MM.1S (cell line): ENCODE measurements at regions not wholly inside any gene's neighbourhood (a gene's known extent, or its start where the extent isn't known, plus 50 kb on each side); places are given as distances from the start of the nearest gene placed in this dataset.
A peak's percentile ranks its signal among the peaks of the same experiment; 100 is the strongest.

ENCODE experiments used
- DNase-seq: peaks from one replicate; pipeline ENCODE4 v3.0.0-alpha.2; 2015
- H2AFZ ChIP-seq: fragments of 300-600 bp; sonication (generic); 2 replicates; pipeline ENCODE4 v1.6.0; 2016; ENCODE audit warnings: antibody characterized with exemption, low read length
- H3F3A ChIP-seq: fragments of 300-600 bp; sonication (generic); 2 replicates; pipeline ENCODE4 v1.6.1; 2016; ENCODE audit warnings: mild to moderate bottlenecking, antibody characterized with exemption, low read length, moderate library complexity, mixed read lengths; ENCODE audit not compliant: insufficient read depth
- H3K27ac ChIP-seq: fragments of 300-600 bp; sonication (generic); 2 replicates; pipeline ENCODE4 v1.5.1; 2016; ENCODE audit warnings: mild to moderate bottlenecking, low read length
- H3K27me3 ChIP-seq: fragments of 300-600 bp; sonication (generic); replicated peaks from 2 replicates; pipeline ENCODE4 v1.6.0; 2016; ENCODE audit warnings: low read length; ENCODE audit not compliant: insufficient read depth
- H3K36me3 ChIP-seq: fragments of 300-600 bp; sonication (generic); replicated peaks from 2 replicates; pipeline ENCODE4 v1.6.1; 2016; ENCODE audit warnings: mild to moderate bottlenecking, low read length, mixed read lengths; ENCODE audit not compliant: insufficient read depth
- H3K4me1 ChIP-seq: fragments of 300-600 bp; sonication (generic); 2 replicates; pipeline ENCODE4 v1.6.1; 2016; ENCODE audit warnings: low read length, mixed read lengths
- H3K4me2 ChIP-seq: fragments of 300-600 bp; sonication (generic); 2 replicates; pipeline ENCODE4 v1.6.0; 2016; ENCODE audit warnings: low read depth, low read length
- H3K4me3 ChIP-seq: fragments of 300-600 bp; sonication (generic); 2 replicates; pipeline ENCODE4 v1.5.1; 2016; ENCODE audit warnings: low read length, mixed read lengths
- H3K79me2 ChIP-seq: fragments of 300-600 bp; sonication (generic); 2 replicates; pipeline ENCODE4 v1.6.1; 2016; ENCODE audit warnings: mixed run types, low read length, mixed read lengths
- H3K9ac ChIP-seq: fragments of 300-600 bp; sonication (generic); 2 replicates; pipeline ENCODE4 v1.6.1; 2016; ENCODE audit warnings: low read length, mixed read lengths
- H3K9me2 ChIP-seq: fragments of 300-600 bp; sonication (generic); replicated peaks from 2 replicates; pipeline ENCODE4 v1.6.1; 2016; ENCODE audit warnings: mild to moderate bottlenecking, low read length, mixed read lengths; ENCODE audit not compliant: insufficient read depth
- H3K9me3 ChIP-seq: fragments of 300-600 bp; sonication (generic); replicated peaks from 2 replicates; pipeline ENCODE4 v1.6.1; 2016; ENCODE audit warnings: mild to moderate bottlenecking, low read length, mixed read lengths; ENCODE audit not compliant: insufficient read depth
- H4K20me1 ChIP-seq: fragments of 300-600 bp; sonication (generic); 2 replicates; pipeline ENCODE4 v1.6.1; 2016; ENCODE audit warnings: mild to moderate bottlenecking, low read length, moderate library complexity, mixed read lengths; ENCODE audit not compliant: insufficient read depth
- CTCF ChIP-seq: fragments of 300-600 bp; sonication (generic); IDR thresholded peaks from 2 replicates; pipeline ENCODE4 v1.5.1; 2016; ENCODE audit warnings: antibody characterized with exemption, low read length, mixed read lengths
- EZH2 ChIP-seq: fragments of 300-600 bp; sonication (generic); optimal IDR thresholded peaks from 2 replicates; pipeline ENCODE3; 2017; ENCODE audit warnings: low read depth, mild to moderate bottlenecking, antibody characterized with exemption, low read length, mixed read lengths
- EZH2phosphoT487 ChIP-seq: fragments of 300-600 bp; sonication (generic); IDR thresholded peaks from 2 replicates; pipeline ENCODE4 v1.6.1; 2018; ENCODE audit warnings: antibody characterized with exemption, low read length

GRCh38 chr19:29328586-29328985 lies 115.6 kb upstream of the UQCRFS1 start:
- Histone ChIP-seq H4K20me1 (no peaks in the 10 kb centered on the region), H3F3A (no peaks in the 10 kb centered on the region), H3K9me2 (no peaks in the 10 kb centered on the region), H3K9ac (no peak overlapping the region), H3K27me3 (peaks cover 12% of the 10 kb centered on the region; the same call in 1 of the 2 replicates), H3K27ac (no peak overlapping the region), H3K4me3 (no peak overlapping the region), H3K9me3 (no peaks in the 10 kb centered on the region), H3K4me1 (no peaks in the 10 kb centered on the region), H3K36me3 (no peaks in the 10 kb centered on the region), H2AFZ (no peak overlapping the region), H3K79me2 (no peaks in the 10 kb centered on the region), H3K4me2 (no peak overlapping the region)
- TF ChIP-seq CTCF (no peak), EZH2 (no peak)
- DNase-seq = no peak

- Histone ChIP-seq H4K20me1 (no peaks in the 10 kb centered on the region), H3K27ac (no peak overlapping the region), H3K4me3 (no peak overlapping the region), H2AFZ (no peak overlapping the region), H3K27me3 (peaks cover 2% of the 10 kb centered on the region; the same call in 1 of the 2 replicates), H3K36me3 (no peaks in the 10 kb centered on the region), H3K9ac (no peak overlapping the region), H3K79me2 (no peaks in the 10 kb centered on the region), H3K9me2 (no peaks in the 10 kb centered on the region), H3K9me3 (no peaks in the 10 kb centered on the region), H3F3A (no peaks in the 10 kb centered on the region), H3K4me2 (no peak overlapping the region), H3K4me1 (no peaks in the 10 kb centered on the region)
- peak; percentile 18 for DNase-seq
- TF ChIP-seq CTCF (no peak), EZH2phosphoT487 (no peak), EZH2 (no peak)
These were observed 116.6 kb upstream of the UQCRFS1 start for GRCh38 chr19:29329460-29330134.

- Histone ChIP-seq H3K27ac (no peak overlapping the region), H2AFZ (no peak overlapping the region), H3K9me3 (no peaks in the 10 kb centered on the region), H3F3A (no peaks in the 10 kb centered on the region), H3K4me3 (no peak overlapping the region), H3K4me2 (no peak overlapping the region), H3K79me2 (no peaks in the 10 kb centered on the region), H3K4me1 (no peaks in the 10 kb centered on the region), H3K9ac (no peak overlapping the region), H3K9me2 (no peaks in the 10 kb centered on the region), H3K36me3 (no peaks in the 10 kb centered on the region), H3K27me3 (no peaks in the 10 kb centered on the region), H4K20me1 (no peaks in the 10 kb centered on the region)
- no peak for TF ChIP-seq EZH2
- no peak for TF ChIP-seq CTCF
- TF ChIP-seq EZH2phosphoT487 = no peak
- DNase-seq = no peak
These were observed 123.5 kb upstream of the UQCRFS1 start for GRCh38 chr19:29336425-29336824.
